SU-DHL-6 (cell line): ENCODE measurements at regions not wholly inside any gene's neighbourhood (a gene's known extent, or its start where the extent isn't known, plus 50 kb on each side); places are given as distances from the start of the nearest gene placed in this dataset.
"Not testable (repeated sequence)": the region's sequence is repeated elsewhere in the genome, so short reads cannot be mapped to it uniquely, and the experiment has no call there.

ENCODE experiments used
- H2AFZ ChIP-seq: fragments of 200-600 bp; sonication (generic); 2 replicates; pipeline ENCODE4 v1.6.1; 2014; ENCODE audit warnings: low read depth, mild to moderate bottlenecking, moderate library complexity, mixed read lengths, antibody characterized with exemption, low read length; ENCODE audit not compliant: severe bottlenecking
- H3F3A ChIP-seq: fragments of 200-600 bp; shearing (Covaris generic); 2 replicates; pipeline ENCODE4 v1.6.0; 2016; ENCODE audit warnings: antibody characterized with exemption, mild to moderate bottlenecking; ENCODE audit not compliant: insufficient read depth
- H3K27ac ChIP-seq: fragments of 200-600 bp; sonication (generic); 2 replicates; pipeline ENCODE4 v1.5.1; 2016; ENCODE audit warnings: low read depth, mild to moderate bottlenecking, low read length, moderate library complexity, mixed read lengths
- H3K27me3 ChIP-seq: fragments of 200-600 bp; sonication (generic), shearing (Covaris generic); 2 replicates; pipeline ENCODE4 v1.6.0; 2014; ENCODE audit warnings: mild to moderate bottlenecking, low read length
- H3K36me3 ChIP-seq: fragments of 200-600 bp; sonication (generic); 2 replicates; pipeline ENCODE4 v1.6.1; 2014; ENCODE audit warnings: mild to moderate bottlenecking, low read length, mixed read lengths
- H3K4me2 ChIP-seq: fragments of 300-600, 200-600 bp; shearing (Covaris generic), sonication (generic); 2 replicates; pipeline ENCODE4 v1.6.0; 2014; ENCODE audit warnings: low read length, low read depth, mild to moderate bottlenecking; ENCODE audit not compliant: poor library complexity, severe bottlenecking
- H3K4me3 ChIP-seq: fragments of 200-600 bp; sonication (generic); 2 replicates; pipeline ENCODE4 v1.5.1; 2014; ENCODE audit warnings: antibody characterized with exemption, low read length, mild to moderate bottlenecking, mixed read lengths; ENCODE audit not compliant: insufficient read depth, poor library complexity, severe bottlenecking
- H3K79me2 ChIP-seq: fragments of 200-600 bp; sonication (generic); 2 replicates; pipeline ENCODE4 v1.6.1; 2014; ENCODE audit warnings: mild to moderate bottlenecking, low read length, moderate library complexity; ENCODE audit not compliant: insufficient read depth
- H3K9ac ChIP-seq: fragments of 200-600 bp; sonication (generic); 2 replicates; pipeline ENCODE4 v1.7.0; 2014; ENCODE audit warnings: mild to moderate bottlenecking, low read length
- H3K9me2 ChIP-seq: fragments of 200-600 bp; sonication (generic); replicated peaks from 2 replicates; pipeline ENCODE4 v1.6.1; 2014; ENCODE audit warnings: low read length; ENCODE audit not compliant: insufficient read depth
- H3K9me3 ChIP-seq: fragments of 200-600 bp; sonication (generic); 2 replicates; pipeline ENCODE4 v1.6.1; 2014; ENCODE audit warnings: low read length, mixed read lengths; ENCODE audit not compliant: insufficient read depth
- H4K20me1 ChIP-seq: fragments of 200-600 bp; sonication (generic); 2 replicates; pipeline ENCODE4 v1.6.1; 2014; ENCODE audit warnings: low read depth, mild to moderate bottlenecking, antibody characterized with exemption, low read length, moderate library complexity, mixed read lengths
- CTCF ChIP-seq: fragments of 200-600 bp; sonication (generic); IDR thresholded peaks from one replicate; pipeline ENCODE4 v1.5.1; 2017; ENCODE audit warnings: antibody characterized with exemption, mild to moderate bottlenecking, low read length, moderate library complexity; ENCODE audit not compliant: insufficient read depth, poor library complexity, severe bottlenecking
- EZH2phosphoT487 ChIP-seq: fragments of 200-600 bp; sonication (generic), shearing (Covaris generic); conservative IDR thresholded peaks from 2 replicates; pipeline ENCODE4 v1.6.1; 2018; ENCODE audit warnings: mild to moderate bottlenecking, antibody characterized with exemption, low read length, moderate library complexity, mixed read lengths

GRCh38 chr5:124172389-124173003, 573.9 kb downstream of the ZNF608 start:
- no peak overlapping the region for H3K4me3 ChIP-seq
- H3K27ac ChIP-seq: no peak overlapping the region
- H3K79me2 ChIP-seq: no peaks in the 10 kb centered on the region
- H3F3A ChIP-seq: no peaks in the 10 kb centered on the region
- no peak for TF ChIP-seq CTCF
- TF ChIP-seq EZH2phosphoT487: no peak
- H3K36me3 ChIP-seq: no peaks in the 10 kb centered on the region; the same call in 1 of the 2 replicates
- no peak overlapping the region for H2AFZ ChIP-seq
- no peaks in the 10 kb centered on the region for H3K9me2 ChIP-seq
- H3K9ac ChIP-seq: no peak overlapping the region
- no peaks in the 10 kb centered on the region for H3K27me3 ChIP-seq
- H3K9me3 ChIP-seq: peaks cover 22% of the 10 kb centered on the region; the same call in 1 of the 2 replicates
- no peak overlapping the region for H3K4me2 ChIP-seq
- no peaks in the 10 kb centered on the region for H4K20me1 ChIP-seq

- not testable (repeated sequence) for H3K27me3 ChIP-seq, H4K20me1 ChIP-seq, H3F3A ChIP-seq
Observed at GRCh38 chr5:124168093-124168492, 578.3 kb downstream of the ZNF608 start.

GRCh38 chr5:124162767-124163532, 583.5 kb downstream of the ZNF608 start:
- Histone ChIP-seq H3K27ac (peak overlapping the region; percentile 41; the same call in 1 of the 2 replicates), H3K9me3 (peaks cover 2% of the 10 kb centered on the region; the same call in 1 of the 2 replicates), H3K4me3 (no peak overlapping the region), H2AFZ (peak overlapping the region; percentile 65), H3K79me2 (no peaks in the 10 kb centered on the region), H3K9ac (peak overlapping the region; percentile 18), H3K27me3 (no peaks in the 10 kb centered on the region), H3K9me2 (no peaks in the 10 kb centered on the region), H3K4me2 (peak overlapping the region; percentile 62), H3F3A (0 out of 2 replicates have a peak, but pooled peaks cover 7% of the 10 kb centered on the region), H4K20me1 (no peaks in the 10 kb centered on the region), H3K36me3 (no peaks in the 10 kb centered on the region)
- TF ChIP-seq EZH2phosphoT487 (no peak), CTCF (no peak)

More at GRCh38 chr5:124168093-124168492, 578.3 kb downstream of the ZNF608 start:
- H3K9ac ChIP-seq, H3K9me2 ChIP-seq, H3K4me3 ChIP-seq, H3K4me2 ChIP-seq, H3K79me2 ChIP-seq, H2AFZ ChIP-seq, H3K27ac ChIP-seq, H3K36me3 ChIP-seq: not testable (repeated sequence)
- peaks cover 21% of the 10 kb centered on the region; the same call in 1 of the 2 replicates for H3K9me3 ChIP-seq

GRCh38 chr5:124161266-124161665, 585.2 kb downstream of the ZNF608 start:
- no peaks in the 10 kb centered on the region for H3K9me2 ChIP-seq
- no peaks in the 10 kb centered on the region for H3K79me2 ChIP-seq
- TF ChIP-seq EZH2phosphoT487 (no peak), CTCF (no peak)
- H3K27me3 ChIP-seq: no peaks in the 10 kb centered on the region
- no peak overlapping the region for H3K9ac ChIP-seq
- 0 out of 2 replicates have a peak, but pooled peaks cover 7% of the 10 kb centered on the region for H3F3A ChIP-seq
- no peaks in the 10 kb centered on the region for H4K20me1 ChIP-seq
- H3K27ac ChIP-seq: no peak overlapping the region
- H3K9me3 ChIP-seq: no peaks in the 10 kb centered on the region
- peaks cover 4% of the 10 kb centered on the region; the same call in 1 of the 2 replicates for H3K36me3 ChIP-seq
- no peak overlapping the region for H3K4me2 ChIP-seq
- no peak overlapping the region for H3K4me3 ChIP-seq
- no peak overlapping the region for H2AFZ ChIP-seq
